Right atrium auricular region (tissue), 2 donors: ENCODE measurements at regions not wholly inside any gene's neighbourhood (a gene's known extent, or its start where the extent isn't known, plus 50 kb on each side); places are given as distances from the start of the nearest gene placed in this dataset.

Experiments
- DNase-seq: peaks from one replicate; pipeline ENCODE4 v3.0.0-alpha.2; 2019; ENCODE audit warnings: low spot score
- H3K27ac ChIP-seq, 2 donors: fragments of 200-600 bp; sonication (generic); 1 replicate in 1 of 2; 2 replicates in 1 of 2; pipeline ENCODE4 v1.5.1; 2016 to 2019
- H3K27me3 ChIP-seq, 2 donors: fragments of 200-600 bp; sonication (generic); one replicate each; pipeline versions ENCODE4 v1.5.1 to v1.6.0; 2017 to 2019
- H3K36me3 ChIP-seq: fragments of 200-600 bp; sonication (generic); one replicate; pipeline ENCODE4 v1.5.1; 2016
- H3K4me1 ChIP-seq, 2 donors: fragments of 200-600 bp; sonication (generic); one replicate each; pipeline versions ENCODE4 v1.5.1 to v1.6.0; 2017 to 2019
- H3K4me3 ChIP-seq, 2 donors: fragments of 200-600 bp; sonication (generic); 1 replicate in 1 of 2; 2 replicates in 1 of 2; pipeline ENCODE4 v1.5.1; 2017 to 2019; ENCODE audit warnings: mild to moderate bottlenecking in 1 of 2, moderate library complexity in 1 of 2
- H3K9me3 ChIP-seq, 2 donors: fragments of 200-600 bp; sonication (generic); one replicate each; pipeline ENCODE4 v1.5.1; 2019
- TF ChIP-seq, protein P1 (sequence below), 2 donors: fragments of 200-600 bp; sonication (generic); IDR thresholded peaks; one replicate each; pipeline ENCODE4 v1.5.1; 2019; ENCODE audit warnings: antibody characterized with exemption in 2 of 2

DNA sequence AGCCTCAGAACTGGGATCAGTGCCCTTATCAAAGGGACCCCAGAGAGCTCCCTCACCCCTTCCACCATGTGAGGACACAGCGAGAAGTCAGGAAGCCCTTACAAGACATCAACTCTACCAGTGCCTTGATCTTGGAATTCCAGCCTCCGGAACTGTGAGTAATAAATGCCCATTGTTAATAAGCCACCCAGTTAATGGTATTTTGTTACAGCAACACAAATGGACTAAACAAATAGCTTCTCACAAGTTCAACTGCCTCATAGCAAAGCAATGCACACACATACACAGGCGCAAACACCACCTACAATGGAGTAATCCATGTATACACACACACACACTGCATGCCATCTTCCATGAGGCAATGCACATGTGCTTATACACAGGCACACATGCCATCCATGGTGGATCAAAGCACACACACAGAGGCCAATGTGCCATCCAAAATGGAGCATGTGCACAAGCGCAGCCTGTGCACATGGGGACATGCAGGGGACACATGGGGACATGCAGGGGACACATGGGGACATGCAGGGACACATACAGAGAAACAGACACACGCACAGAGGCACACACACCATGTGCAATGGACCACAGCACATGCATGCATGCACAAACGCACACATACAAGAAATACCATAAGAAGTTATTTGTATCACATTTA is 137.6 kb upstream of the TBL1X start:
- no peak for DNase-seq
- Histone ChIP-seq H3K27ac (no peak overlapping the region), H3K27me3 (no peaks in the 10 kb centered on the region), H3K9me3 (no peaks in the 10 kb centered on the region), H3K4me1 (no peaks in the 10 kb centered on the region), H3K4me3 (no peak overlapping the region), H3K36me3 (no peaks in the 10 kb centered on the region)
- TF ChIP-seq, protein P1, sequence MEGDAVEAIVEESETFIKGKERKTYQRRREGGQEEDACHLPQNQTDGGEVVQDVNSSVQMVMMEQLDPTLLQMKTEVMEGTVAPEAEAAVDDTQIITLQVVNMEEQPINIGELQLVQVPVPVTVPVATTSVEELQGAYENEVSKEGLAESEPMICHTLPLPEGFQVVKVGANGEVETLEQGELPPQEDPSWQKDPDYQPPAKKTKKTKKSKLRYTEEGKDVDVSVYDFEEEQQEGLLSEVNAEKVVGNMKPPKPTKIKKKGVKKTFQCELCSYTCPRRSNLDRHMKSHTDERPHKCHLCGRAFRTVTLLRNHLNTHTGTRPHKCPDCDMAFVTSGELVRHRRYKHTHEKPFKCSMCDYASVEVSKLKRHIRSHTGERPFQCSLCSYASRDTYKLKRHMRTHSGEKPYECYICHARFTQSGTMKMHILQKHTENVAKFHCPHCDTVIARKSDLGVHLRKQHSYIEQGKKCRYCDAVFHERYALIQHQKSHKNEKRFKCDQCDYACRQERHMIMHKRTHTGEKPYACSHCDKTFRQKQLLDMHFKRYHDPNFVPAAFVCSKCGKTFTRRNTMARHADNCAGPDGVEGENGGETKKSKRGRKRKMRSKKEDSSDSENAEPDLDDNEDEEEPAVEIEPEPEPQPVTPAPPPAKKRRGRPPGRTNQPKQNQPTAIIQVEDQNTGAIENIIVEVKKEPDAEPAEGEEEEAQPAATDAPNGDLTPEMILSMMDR (IDR thresholded peaks at IDR 0.05) = no peak

DNA sequence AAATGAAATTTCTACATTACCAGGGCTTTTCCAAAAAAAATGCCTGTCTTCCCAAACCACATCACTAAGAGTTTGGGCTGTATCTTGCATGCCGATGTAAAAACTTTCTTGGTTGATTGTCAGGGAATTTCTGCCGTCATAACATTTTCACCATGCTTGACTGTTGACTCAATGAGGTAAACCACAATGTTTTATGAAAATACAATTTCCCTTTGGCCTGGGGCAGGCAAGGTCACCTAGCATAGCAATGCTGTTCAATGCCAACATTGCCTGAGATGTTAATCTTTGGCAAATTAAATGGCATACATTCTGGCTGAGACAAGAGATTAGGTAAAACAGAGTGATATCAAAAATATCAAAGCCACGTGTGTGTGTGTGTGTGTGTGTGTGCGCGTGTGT is 137.1 kb upstream of the TBL1X start:
- Histone ChIP-seq H3K36me3 (no peaks in the 10 kb centered on the region), H3K27ac (no peak overlapping the region), H3K9me3 (no peaks in the 10 kb centered on the region), H3K4me3 (no peak overlapping the region), H3K27me3 (no peaks in the 10 kb centered on the region), H3K4me1 (no peaks in the 10 kb centered on the region)
- TF ChIP-seq, protein P1 (IDR thresholded peaks at IDR 0.05) = no peak
- DNase-seq = no peak

DNA sequence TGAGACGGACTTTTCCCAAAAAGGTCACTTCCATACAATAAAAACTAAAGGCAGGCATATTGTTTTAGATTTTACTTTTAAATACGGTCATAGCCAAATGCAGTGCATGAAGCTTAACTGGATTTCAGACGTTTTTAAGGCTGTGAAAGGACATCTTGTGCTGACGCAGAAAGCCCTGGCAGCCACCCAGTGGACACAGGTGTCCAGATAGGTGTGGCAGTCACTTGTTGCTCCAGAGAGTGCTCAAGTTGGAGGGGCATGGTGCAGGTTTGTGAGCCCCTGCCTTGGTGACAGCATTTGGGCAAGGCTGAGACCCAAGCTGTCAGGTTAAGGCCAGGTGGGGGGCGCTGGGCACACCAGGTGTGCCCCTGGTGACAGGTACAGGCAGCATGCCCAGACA is 135.8 kb upstream of the TBL1X start:
- Histone ChIP-seq H3K27me3 (no peaks in the 10 kb centered on the region), H3K9me3 (no peaks in the 10 kb centered on the region), H3K36me3 (no peaks in the 10 kb centered on the region), H3K4me3 (no peak overlapping the region), H3K27ac (no peak overlapping the region), H3K4me1 (no peaks in the 10 kb centered on the region)
- TF ChIP-seq, protein P1 (IDR thresholded peaks at IDR 0.05) = no peak
- no peak for DNase-seq

DNA sequence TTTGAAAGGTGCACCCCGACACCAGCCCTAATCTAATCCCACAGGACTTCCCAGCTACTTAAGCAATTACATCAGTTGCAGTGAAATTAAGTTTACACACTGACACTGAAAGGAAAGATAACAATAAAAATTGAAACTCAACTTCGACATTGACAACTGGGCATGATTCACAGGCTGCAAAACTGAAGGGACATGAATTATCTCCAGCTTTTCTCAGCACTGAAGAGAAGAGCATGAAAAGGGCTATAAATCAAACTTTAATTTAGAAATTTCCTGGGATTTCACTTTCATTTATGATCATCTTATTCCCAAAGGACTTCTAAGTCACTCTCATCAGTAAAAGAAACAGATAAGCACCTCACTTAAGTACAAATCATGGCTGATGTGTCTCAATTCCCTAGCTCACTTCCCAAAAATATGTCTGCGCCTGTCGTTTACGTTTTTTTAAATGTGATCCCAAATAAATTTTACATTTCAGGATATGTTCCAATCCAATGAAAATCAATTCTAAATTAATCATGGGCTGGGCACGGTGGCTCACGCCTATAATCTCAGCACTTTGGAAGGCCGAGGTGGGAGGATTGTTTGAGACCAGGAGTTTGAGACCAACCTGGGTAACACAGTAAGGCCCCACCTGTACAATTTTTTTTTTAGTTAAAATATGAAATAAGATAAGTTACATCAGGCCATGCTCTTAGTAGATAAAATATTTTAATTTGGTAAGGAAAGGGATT is 134.4 kb upstream of the TBL1X start:
- no peaks in the 10 kb centered on the region for H3K9me3 ChIP-seq
- H3K4me1 ChIP-seq = no peaks in the 10 kb centered on the region
- no peaks in the 10 kb centered on the region for H3K36me3 ChIP-seq
- DNase-seq = no peak
- H3K27me3 ChIP-seq = no peaks in the 10 kb centered on the region
- TF ChIP-seq, protein P1 (IDR thresholded peaks at IDR 0.05) = no peak
- H3K27ac ChIP-seq = no peak overlapping the region
- no peak overlapping the region for H3K4me3 ChIP-seq

DNA sequence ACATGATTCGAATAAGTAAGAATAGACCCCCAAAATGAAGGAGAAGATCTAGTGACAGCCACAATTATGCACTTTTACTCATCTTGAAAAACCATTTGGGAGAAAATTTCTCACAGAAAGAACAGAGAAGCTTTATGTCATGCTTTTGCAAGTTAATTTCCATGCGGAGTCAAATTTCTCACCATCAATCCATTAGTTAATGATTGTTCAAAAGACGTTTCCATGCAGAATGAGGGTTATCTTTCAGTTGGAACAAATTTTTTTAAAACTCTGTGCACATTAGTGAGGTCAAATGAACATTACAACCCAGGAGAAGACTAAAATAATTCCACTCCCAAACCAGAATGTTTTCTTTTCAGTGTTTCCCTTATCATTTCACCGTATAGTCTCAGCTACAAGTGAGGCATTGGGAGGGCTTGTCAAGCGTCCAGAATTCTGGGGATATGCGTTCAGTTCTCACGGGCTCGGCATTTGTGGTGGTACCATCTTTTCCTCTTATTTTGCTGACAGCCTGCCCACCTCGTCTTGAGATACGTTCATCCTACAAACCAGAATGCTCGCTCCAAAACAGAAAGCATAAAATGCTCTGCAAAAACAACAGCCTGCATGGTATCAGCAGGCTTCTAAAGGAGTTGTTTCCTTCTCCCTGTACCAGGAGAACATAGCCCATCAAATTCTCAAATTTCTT is 130.8 kb upstream of the TBL1X start:
- DNase-seq = no peak
- Histone ChIP-seq H3K36me3 (no peaks in the 10 kb centered on the region), H3K4me3 (no peak overlapping the region), H3K9me3 (no peaks in the 10 kb centered on the region), H3K27me3 (no peaks in the 10 kb centered on the region), H3K4me1 (no peaks in the 10 kb centered on the region), H3K27ac (no peak overlapping the region)
- TF ChIP-seq, protein P1 (IDR thresholded peaks at IDR 0.05) = no peak
